ENCODE measurements at regions not wholly inside any gene's neighbourhood (a gene's known extent, or its start where the extent isn't known, plus 50 kb on each side); places are given as distances from the start of the nearest gene placed in this dataset.

- DNase-seq = no peak
These were observed 139.1 kb downstream of the KDR start for GRCh38 chr4:54986095-54986846.

GRCh38 chr4:54976682-54977081 is 148.7 kb downstream of the KDR start:
- DNase-seq = no peak

GRCh38 chr4:54976031-54976430 is 149.4 kb downstream of the KDR start:
- DNase-seq = no peak

- DNase-seq = no peak
These were observed 151.6 kb downstream of the KDR start for GRCh38 chr4:54973784-54974183.

GRCh38 chr4:54971474-54971950 is 153.9 kb downstream of the KDR start:
- DNase-seq = no peak

- no peak for DNase-seq
These were observed 158.1 kb downstream of the KDR start for GRCh38 chr4:54967289-54967688.

- no peak for DNase-seq
These were observed 163.9 kb downstream of the KDR start for GRCh38 chr4:54961357-54961975.

- no peak for DNase-seq
These were observed 165.7 kb downstream of the KDR start for GRCh38 chr4:54959651-54960116.

GRCh38 chr4:54959131-54959530 is 166.3 kb downstream of the KDR start:
- no peak for DNase-seq

- no peak for DNase-seq
These were observed 167.2 kb downstream of the KDR start for GRCh38 chr4:54958236-54958635.

GRCh38 chr4:54954656-54955388 is 170.6 kb downstream of the KDR start:
- no peak for DNase-seq

GRCh38 chr4:54946741-54947140 is 178.7 kb downstream of the KDR start:
- DNase-seq = no peak

GRCh38 chr4:54945838-54946237 is 179.6 kb downstream of the KDR start:
- DNase-seq = no peak

GRCh38 chr4:54942721-54943120 is 182.7 kb downstream of the KDR start:
- no peak for DNase-seq

GRCh38 chr4:54941994-54942552 is 183.3 kb downstream of the KDR start:
- DNase-seq = no peak

GRCh38 chr4:54940996-54941865 is 184.2 kb downstream of the KDR start:
- no peak for DNase-seq

- no peak for DNase-seq
These were observed 187.9 kb downstream of the KDR start for GRCh38 chr4:54937501-54937900.

- DNase-seq = no peak
These were observed 191.8 kb downstream of the KDR start for GRCh38 chr4:54933579-54933978.

- DNase-seq = no peak
These were observed 195.2 kb downstream of the KDR start for GRCh38 chr4:54930226-54930625.

GRCh38 chr4:54929459-54929858 is 195.9 kb downstream of the KDR start:
- no peak for DNase-seq

- DNase-seq = no peak
These were observed 200.5 kb downstream of the KDR start for GRCh38 chr4:54924891-54925290.

GRCh38 chr4:54915276-54915675 is 210.1 kb downstream of the KDR start:
- no peak for DNase-seq
